Skeletal muscle tissue (tissue), 3 donors: ENCODE measurements at regions not wholly inside any gene's neighbourhood (a gene's known extent, or its start where the extent isn't known, plus 50 kb on each side); places are given as distances from the start of the nearest gene placed in this dataset.

ENCODE experiments used
- H3K27ac ChIP-seq: one replicate; pipeline ENCODE4 v1.7.0; 2013; ENCODE audit warnings: mild to moderate bottlenecking, low read depth, low read length, inconsistent platforms
- H3K27me3 ChIP-seq, 3 donors: one replicate each; pipeline ENCODE4 v1.7.0; 2013; ENCODE audit warnings: low read length in 3 of 3; ENCODE audit not compliant: control insufficient read depth in 3 of 3, insufficient read depth in 3 of 3
- H3K36me3 ChIP-seq, 3 donors: one replicate each; pipeline ENCODE4 v1.7.0; 2013; ENCODE audit warnings: low read length in 3 of 3; ENCODE audit not compliant: control insufficient read depth in 3 of 3, insufficient read depth in 3 of 3
- H3K4me1 ChIP-seq, 3 donors: one replicate each; pipeline ENCODE4 v1.7.0; 2013; ENCODE audit warnings: low read length in 3 of 3, mild to moderate bottlenecking in 3 of 3; ENCODE audit not compliant: control insufficient read depth in 3 of 3, insufficient read depth in 3 of 3
- H3K4me3 ChIP-seq, 3 donors: one replicate each; pipeline ENCODE4 v1.7.0; 2013; ENCODE audit warnings: low read length in 3 of 3
- H3K9ac ChIP-seq, 3 donors: one replicate each; pipeline ENCODE4 v1.7.0; 2013; ENCODE audit warnings: low read length in 3 of 3, mild to moderate bottlenecking in 3 of 3, moderate library complexity in 2 of 3, low read depth in 1 of 3
- H3K9me3 ChIP-seq, 3 donors: one replicate each; pipeline ENCODE4 v1.7.0; 2013; ENCODE audit warnings: low read length in 3 of 3; ENCODE audit not compliant: control insufficient read depth in 3 of 3
- donor health status: Osteomylitis.

DNA sequence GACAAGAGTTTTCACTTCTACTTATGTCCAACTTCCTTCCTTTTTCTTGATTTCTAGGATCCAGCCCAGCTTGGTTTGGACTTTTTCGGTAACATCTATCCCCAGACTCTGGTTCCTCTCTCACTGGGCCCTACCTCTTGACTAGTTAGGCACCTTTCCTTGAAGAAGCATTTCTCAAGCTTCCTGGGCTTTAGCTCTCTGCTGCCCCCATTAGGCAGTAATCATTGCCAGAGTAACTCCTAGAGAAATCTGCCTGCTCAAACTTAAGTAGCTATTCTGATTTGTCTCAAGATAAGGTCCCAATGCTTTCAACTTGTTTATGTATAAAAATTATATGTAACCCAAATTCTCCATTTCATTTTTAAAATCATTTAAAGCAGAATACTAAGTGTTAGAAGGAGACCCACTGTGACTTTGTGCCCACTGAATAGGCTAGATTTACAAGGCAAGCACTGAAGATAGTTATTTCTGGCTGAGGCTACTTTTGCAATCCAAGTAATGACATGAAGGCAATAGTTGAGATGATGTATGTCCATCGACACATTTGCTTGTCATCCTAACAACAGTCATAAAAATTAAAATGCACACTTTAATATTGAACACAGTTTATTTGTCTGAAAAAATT, 275.0 kb upstream of the G2E3 start:
- Histone ChIP-seq H3K27ac (no peak overlapping the region), H3K4me3 (no peak overlapping the region), H3K9ac (no peak overlapping the region), H3K27me3 (no peaks in the 10 kb centered on the region), H3K4me1 (no peaks in the 10 kb centered on the region), H3K36me3 (no peaks in the 10 kb centered on the region), H3K9me3 (peaks cover 0 to 2% (median 0%) of the 10 kb centered on the region in 3 donors)

DNA sequence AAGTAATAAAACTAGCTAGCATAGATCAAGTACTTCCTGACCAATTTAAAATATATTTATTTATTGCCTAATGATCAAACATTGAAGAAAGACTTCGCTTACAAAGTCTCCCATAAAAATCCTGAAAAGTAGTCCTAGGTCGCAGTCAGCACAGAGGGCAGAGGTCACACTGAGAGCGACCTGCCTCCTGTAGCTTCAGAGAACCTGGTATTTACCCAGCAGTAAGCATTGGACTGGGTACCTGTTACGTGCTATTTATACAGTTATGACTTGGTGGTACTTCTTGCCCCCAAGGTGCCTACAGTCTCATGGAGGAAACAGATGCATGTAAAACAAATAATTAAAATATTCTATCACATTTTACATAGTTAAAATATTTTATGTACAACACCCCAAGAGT, 274.1 kb upstream of the G2E3 start:
- no peaks in the 10 kb centered on the region for H3K27me3 ChIP-seq
- H3K9me3 ChIP-seq, result peaks cover 0 to 2% (median 0%) of the 10 kb centered on the region in 3 donors
- H3K9ac ChIP-seq, result no peak overlapping the region
- H3K4me3 ChIP-seq, result no peak overlapping the region
- H3K27ac ChIP-seq, result no peak overlapping the region
- no peaks in the 10 kb centered on the region for H3K4me1 ChIP-seq
- H3K36me3 ChIP-seq, result no peaks in the 10 kb centered on the region

DNA sequence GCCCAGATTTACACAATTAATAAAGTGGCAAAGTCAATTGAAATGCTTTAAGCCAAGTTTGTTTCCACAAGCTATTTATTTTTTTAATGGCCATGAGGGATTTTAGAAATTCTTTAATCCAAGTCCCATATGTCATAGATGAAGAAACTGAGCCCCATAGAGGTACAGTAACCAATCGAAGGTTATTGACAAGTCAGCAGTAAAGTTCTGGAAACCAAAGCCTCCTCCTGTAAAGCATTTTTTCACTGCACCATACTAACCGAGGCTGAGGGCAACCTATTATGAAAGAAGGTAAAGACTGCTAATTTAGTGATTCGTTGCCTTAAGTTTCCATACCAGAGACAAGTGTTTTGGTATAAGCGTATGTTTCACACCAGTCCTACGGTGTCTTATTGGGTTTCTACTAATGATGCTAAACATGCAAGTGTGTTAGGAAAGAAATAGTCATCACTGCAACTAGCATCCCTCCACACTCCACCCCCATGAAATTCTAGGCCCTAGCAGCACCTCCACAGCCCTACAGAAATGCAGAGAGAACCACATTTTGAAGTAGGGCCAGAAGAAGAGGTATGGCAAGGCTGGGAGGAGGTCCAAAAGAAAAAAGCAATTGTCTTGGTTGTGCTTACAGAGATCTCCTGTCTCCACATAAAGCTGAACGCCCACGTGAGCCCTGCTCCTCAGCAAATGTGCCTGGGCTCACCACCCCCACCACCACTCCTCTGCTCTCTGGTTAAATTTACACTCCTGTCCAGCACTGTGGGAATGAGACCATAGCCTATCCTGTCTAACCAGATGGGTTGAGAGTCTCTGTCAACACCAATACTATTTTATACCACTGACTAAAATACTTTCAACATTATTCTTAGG, 271.1 kb upstream of the G2E3 start:
- Histone ChIP-seq H3K4me3 (no peak overlapping the region), H3K9me3 (no peaks in the 10 kb centered on the region), H3K27ac (no peak overlapping the region), H3K9ac (no peak overlapping the region), H3K4me1 (no peaks in the 10 kb centered on the region), H3K27me3 (no peaks in the 10 kb centered on the region), H3K36me3 (no peaks in the 10 kb centered on the region)

DNA sequence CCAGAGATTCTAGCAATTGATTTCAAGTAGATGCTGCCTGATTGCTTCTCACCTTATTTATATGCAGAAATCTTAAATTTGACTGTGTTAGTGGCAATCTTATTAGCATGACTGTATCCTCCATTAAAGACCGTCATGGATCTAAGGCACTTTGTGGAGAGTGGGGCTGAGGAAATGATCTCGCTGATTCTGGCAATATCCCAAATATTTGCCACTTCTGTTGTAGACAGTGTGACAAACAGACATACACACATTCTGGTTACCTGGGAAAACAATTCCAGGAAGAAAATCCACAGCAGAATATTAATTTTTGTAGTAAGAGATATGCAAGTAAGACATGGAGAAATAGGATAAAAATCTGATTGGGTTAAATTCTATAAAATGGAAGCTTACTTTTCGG, 269.0 kb upstream of the G2E3 start:
- no peaks in the 10 kb centered on the region for H3K9me3 ChIP-seq
- no peaks in the 10 kb centered on the region for H3K4me1 ChIP-seq
- H3K9ac ChIP-seq, result no peak overlapping the region
- H3K36me3 ChIP-seq, result no peaks in the 10 kb centered on the region
- no peak overlapping the region for H3K4me3 ChIP-seq
- H3K27ac ChIP-seq, result no peak overlapping the region
- H3K27me3 ChIP-seq, result no peaks in the 10 kb centered on the region

DNA sequence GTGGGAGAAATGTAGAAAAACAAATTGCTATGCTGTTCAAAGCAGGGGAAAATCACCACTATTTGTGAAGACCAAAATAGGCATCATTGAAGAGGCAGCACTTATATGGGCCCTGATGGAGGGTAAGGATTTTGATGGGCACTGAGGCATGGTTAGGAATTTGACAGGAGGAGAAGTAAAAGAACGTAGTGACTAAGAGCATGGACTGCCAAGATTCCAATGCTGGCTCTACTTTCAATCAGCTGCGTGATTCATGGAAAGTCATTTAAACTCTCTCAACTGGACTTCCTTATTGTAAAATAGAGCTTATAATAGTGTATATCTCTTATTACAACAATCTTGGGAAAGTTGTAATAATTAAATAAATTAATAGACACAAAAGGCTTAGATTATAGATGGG, 267.7 kb upstream of the G2E3 start:
- no peak overlapping the region for H3K9ac ChIP-seq
- no peaks in the 10 kb centered on the region for H3K27me3 ChIP-seq
- no peaks in the 10 kb centered on the region for H3K4me1 ChIP-seq
- H3K36me3 ChIP-seq, result no peaks in the 10 kb centered on the region
- H3K9me3 ChIP-seq, result no peaks in the 10 kb centered on the region
- H3K27ac ChIP-seq, result no peak overlapping the region
- H3K4me3 ChIP-seq, result no peak overlapping the region

DNA sequence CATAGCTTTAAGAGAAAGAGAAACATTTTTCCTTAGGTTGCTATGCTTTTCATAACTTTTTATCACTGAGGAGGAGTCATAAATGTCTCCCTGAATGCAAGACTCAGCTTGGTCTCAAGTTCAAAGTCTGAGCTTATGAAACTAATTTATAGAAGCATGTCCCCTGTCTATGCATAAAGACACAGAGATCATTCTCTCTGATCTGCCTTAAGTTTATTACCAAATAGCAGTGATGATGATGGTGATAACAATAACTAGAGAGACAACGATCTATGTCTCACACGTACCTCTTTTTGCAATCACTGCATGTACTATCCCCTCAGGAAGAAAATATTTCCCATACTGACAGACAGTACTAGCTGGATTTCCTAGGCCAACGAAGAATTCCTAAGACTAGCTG, 266.4 kb upstream of the G2E3 start:
- Histone ChIP-seq H3K27ac (no peak overlapping the region), H3K36me3 (no peaks in the 10 kb centered on the region), H3K4me3 (no peak overlapping the region), H3K9me3 (no peaks in the 10 kb centered on the region), H3K9ac (no peak overlapping the region), H3K4me1 (no peaks in the 10 kb centered on the region), H3K27me3 (no peaks in the 10 kb centered on the region)

DNA sequence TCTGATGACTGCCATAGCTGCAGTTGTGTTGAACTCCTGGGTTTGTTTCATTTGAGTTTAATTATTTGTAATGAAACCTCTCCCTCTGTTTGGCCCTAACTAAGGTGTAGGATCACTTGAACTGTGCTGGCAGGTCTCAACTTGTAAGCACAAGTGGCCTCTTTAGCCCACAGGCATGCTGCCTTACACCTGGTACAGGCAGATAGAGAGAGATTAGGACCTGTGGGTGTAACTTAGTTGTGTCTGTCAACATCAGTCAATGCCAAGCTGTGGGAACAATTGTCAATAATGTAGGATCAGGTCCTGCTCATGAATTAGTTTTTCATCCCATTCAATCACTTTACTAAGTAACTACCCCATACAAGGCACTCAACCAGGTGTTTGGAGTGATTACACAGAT, 263.0 kb upstream of the G2E3 start:
- no peaks in the 10 kb centered on the region for H3K9me3 ChIP-seq
- no peak overlapping the region for H3K27ac ChIP-seq
- no peak overlapping the region for H3K4me3 ChIP-seq
- no peaks in the 10 kb centered on the region for H3K36me3 ChIP-seq
- H3K9ac ChIP-seq, result no peak overlapping the region
- no peaks in the 10 kb centered on the region for H3K4me1 ChIP-seq
- no peaks in the 10 kb centered on the region for H3K27me3 ChIP-seq

DNA sequence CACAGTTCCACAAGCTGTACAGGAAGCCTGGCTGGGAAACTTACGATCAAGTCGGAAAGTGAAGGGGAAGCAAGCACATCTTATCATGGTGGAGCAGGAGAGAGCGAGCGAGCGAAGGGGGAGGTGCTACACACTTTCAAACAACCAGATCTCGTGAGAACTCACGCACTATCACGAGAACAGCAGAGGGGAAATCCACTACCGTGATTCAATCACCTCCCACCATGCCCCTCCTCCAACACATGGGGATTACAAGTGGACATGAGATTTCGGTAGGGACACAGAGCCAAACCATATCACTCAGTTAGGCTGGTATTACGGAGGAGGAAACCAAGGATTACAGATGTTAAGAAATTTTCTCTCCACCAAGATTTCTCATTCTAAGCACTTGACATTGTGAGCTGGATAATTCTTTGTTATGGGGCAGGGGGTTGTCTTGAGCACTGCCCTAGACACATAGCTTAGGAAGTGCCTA, 262.0 kb upstream of the G2E3 start:
- Histone ChIP-seq H3K27me3 (no peaks in the 10 kb centered on the region), H3K9me3 (no peaks in the 10 kb centered on the region), H3K4me1 (no peaks in the 10 kb centered on the region), H3K27ac (no peak overlapping the region), H3K9ac (no peak overlapping the region), H3K36me3 (no peaks in the 10 kb centered on the region), H3K4me3 (no peak overlapping the region)

DNA sequence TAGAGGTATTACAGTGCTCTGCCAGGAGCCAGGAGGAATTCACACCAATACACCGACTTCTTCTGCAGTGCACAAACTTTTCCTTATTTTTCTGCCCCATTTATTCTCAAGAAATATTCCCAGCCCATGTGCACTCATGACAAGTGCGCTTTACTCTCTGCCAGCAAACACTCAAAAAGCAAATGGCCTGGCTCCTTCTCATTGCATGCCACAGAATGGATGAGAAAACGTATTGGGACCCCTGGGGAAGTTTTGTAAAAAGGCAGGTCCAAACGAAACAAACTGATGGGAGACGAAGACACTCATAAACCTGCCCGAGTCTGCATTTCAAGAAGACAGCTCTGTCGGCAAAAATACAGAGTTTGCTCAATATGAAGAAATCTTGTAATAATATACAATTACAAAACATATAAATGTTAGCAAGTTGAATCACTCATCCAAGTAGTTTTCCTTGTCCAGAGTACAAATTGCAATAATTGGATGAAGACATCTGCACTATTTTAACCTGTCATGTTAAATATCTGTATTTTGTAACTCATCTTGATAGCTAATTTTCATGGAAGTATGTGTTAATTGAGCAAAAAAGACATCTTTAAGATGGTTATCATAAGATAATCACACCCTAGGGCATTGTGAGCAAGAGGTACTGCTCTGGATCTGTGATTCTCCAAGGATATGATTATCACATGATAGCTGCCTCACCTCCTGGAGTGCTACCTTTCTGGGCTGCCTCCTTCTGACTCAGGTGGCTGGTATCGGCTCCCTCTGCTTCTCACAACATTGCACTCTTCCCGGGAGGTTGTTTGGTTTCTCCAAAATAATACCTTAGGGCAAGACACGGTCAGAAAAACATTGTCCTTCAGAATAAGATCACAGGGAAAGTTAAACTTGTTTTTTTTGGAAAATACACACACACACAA, 260.8 kb upstream of the G2E3 start:
- Histone ChIP-seq H3K4me1 (no peaks in the 10 kb centered on the region), H3K27ac (no peak overlapping the region), H3K36me3 (no peaks in the 10 kb centered on the region), H3K9ac (no peak overlapping the region), H3K4me3 (no peak overlapping the region), H3K9me3 (no peaks in the 10 kb centered on the region), H3K27me3 (no peaks in the 10 kb centered on the region)
